H1 (cell line): ENCODE measurements at regions not wholly inside any gene's neighbourhood (a gene's known extent, or its start where the extent isn't known, plus 50 kb on each side); places are given as distances from the start of the nearest gene placed in this dataset.

ENCODE experiments used
- CTCF ChIA-PET: fragments of 300-600 bp; sonication (Branson Sonifier 250); formaldehyde crosslinking; loops from one replicate; lab custom pipeline; 2021; ENCODE audit not compliant: partially characterized antibody; lab: Charles Lee
- POLR2A ChIA-PET: fragments of 300-600 bp; sonication (Branson Sonifier 250); formaldehyde crosslinking; loops from one replicate; lab custom pipeline; 2021; ENCODE audit warnings: inconsistent platforms; ENCODE audit not compliant: partially characterized antibody; lab: Charles Lee
- DNase-seq, 2 experiments: peaks; one replicate each; pipeline versions ENCODE4 v3.0.0 to v3.0.0-alpha.2; 2010 to 2022; ENCODE audit warnings: low spot score in 2 of 2, low read depth in 1 of 2, mixed read lengths in 1 of 2
- FAIRE-seq: peaks from 2 replicates; lab custom pipeline; 2011; peaks lifted over from hg19 to GRCh38; lab: Jason Lieb, UNC
- H2AFZ ChIP-seq: 2 replicates; pipeline ENCODE4 v1.8.1; 2012; ENCODE audit warnings: low read length, inconsistent platforms
- H2AK5ac ChIP-seq: 2 replicates; pipeline ENCODE4 v1.6.1; 2013; ENCODE audit warnings: low read depth, low read length
- H2BK120ac ChIP-seq: replicated peaks from 2 replicates; pipeline ENCODE3; 2013; ENCODE audit warnings: low read depth, low read length, inconsistent platforms
- H2BK12ac ChIP-seq: 2 replicates; pipeline ENCODE4 v1.6.1; 2013; ENCODE audit warnings: low read depth, low read length
- H2BK15ac ChIP-seq: 2 replicates; pipeline ENCODE4 v1.6.1; 2013; ENCODE audit warnings: low read length
- H2BK20ac ChIP-seq: 2 replicates; pipeline ENCODE4 v1.6.1; 2013; ENCODE audit warnings: low read length
- H2BK5ac ChIP-seq: 2 replicates; pipeline ENCODE4 v1.6.1; 2013; ENCODE audit warnings: low read depth, low read length
- H3K14ac ChIP-seq: 2 replicates; pipeline ENCODE4 v1.6.1; 2013; ENCODE audit warnings: inconsistent platforms; ENCODE audit not compliant: insufficient read length
- H3K18ac ChIP-seq: 2 replicates; pipeline ENCODE4 v1.6.1; 2013; ENCODE audit warnings: low read length; ENCODE audit errors: extremely low read depth
- H3K23ac ChIP-seq: 2 replicates; pipeline ENCODE4 v1.6.1; 2013; ENCODE audit warnings: inconsistent platforms; ENCODE audit not compliant: insufficient read length
- H3K23me2 ChIP-seq: 2 replicates; pipeline ENCODE4 v1.6.1; 2013; ENCODE audit warnings: low read depth, low read length
- H3K27ac ChIP-seq: 2 replicates; pipeline ENCODE4 v1.6.1; 2011; ENCODE audit warnings: low read depth, low read length, inconsistent platforms
- H3K27me3 ChIP-seq, 4 experiments: replicated peaks in 1 of 4; 1 replicate in 1 of 4; 2 replicates in 3 of 4; pipeline versions ENCODE4 v1.6.1 to v1.8.1; 2011 to 2013; ENCODE audit warnings: low read length in 3 of 4, mild to moderate bottlenecking in 3 of 4, inconsistent platforms in 2 of 4, mixed read lengths in 2 of 4, moderate library complexity in 1 of 4; ENCODE audit not compliant: control insufficient read depth in 3 of 4, insufficient read depth in 3 of 4; ENCODE audit errors: extremely low read depth in 1 of 4
- H3K36me3 ChIP-seq, 4 experiments: 2 replicates each; pipeline versions ENCODE4 v1.6.1 to v1.8.1; 2011 to 2013; ENCODE audit warnings: mild to moderate bottlenecking in 4 of 4, low read length in 3 of 4, moderate library complexity in 2 of 4, control low read depth in 1 of 4, inconsistent platforms in 1 of 4; ENCODE audit not compliant: insufficient read depth in 4 of 4, control insufficient read depth in 2 of 4
- H3K4ac ChIP-seq: replicated peaks from 2 replicates; pipeline ENCODE3; 2013; ENCODE audit warnings: low read length, low read depth, mixed read lengths, inconsistent platforms; ENCODE audit not compliant: insufficient read length
- H3K4me1 ChIP-seq, 4 experiments: replicated peaks in 1 of 4; 1 replicate in 1 of 4; 2 replicates in 3 of 4; pipeline versions ENCODE4 v1.6.1 to v1.8.1; 2011 to 2013; ENCODE audit warnings: low read length in 3 of 4, inconsistent platforms in 2 of 4, mixed read lengths in 1 of 4; ENCODE audit not compliant: insufficient read depth in 4 of 4, control insufficient read depth in 3 of 4
- H3K4me2 ChIP-seq, 2 experiments: 2 replicates each; pipeline versions ENCODE4 v1.6.1 to v1.8.1; 2011 to 2013; ENCODE audit warnings: low read depth in 2 of 2, low read length in 2 of 2, control low read depth in 1 of 2, inconsistent platforms in 1 of 2, mild to moderate bottlenecking in 1 of 2; ENCODE audit not compliant: insufficient read depth in 1 of 2
- H3K4me3 ChIP-seq, 4 experiments: fragments of 200-600, 300-600 bp in 1 of 4; sonication (generic), shearing (Covaris generic), sonication (Bioruptor Twin) in 1 of 4; 2 replicates each; pipeline versions ENCODE4 v1.5.1 to v1.8.1; 2011 to 2016; ENCODE audit warnings: low read length in 4 of 4, low read depth in 3 of 4, control low read depth in 2 of 4, inconsistent platforms in 2 of 4, mild to moderate bottlenecking in 2 of 4, mixed read lengths in 1 of 4, moderate library complexity in 1 of 4; ENCODE audit not compliant: insufficient read depth in 2 of 4; ENCODE audit errors: extremely low read depth in 1 of 4
- H3K56ac ChIP-seq: replicated peaks from 2 replicates; pipeline ENCODE3; 2013; ENCODE audit warnings: low read depth, mild to moderate bottlenecking, mixed read lengths, low read length, inconsistent platforms; ENCODE audit not compliant: insufficient read length
- H3K79me1 ChIP-seq: 2 replicates; pipeline ENCODE4 v1.6.1; 2013; ENCODE audit warnings: low read depth, low read length, control low read depth
- H3K79me2 ChIP-seq, 2 experiments: 2 replicates each; pipeline versions ENCODE4 v1.6.1 to v1.8.1; 2012 to 2013; ENCODE audit warnings: low read length in 2 of 2, mild to moderate bottlenecking in 2 of 2, inconsistent platforms in 1 of 2; ENCODE audit not compliant: insufficient read depth in 2 of 2, control insufficient read depth in 1 of 2
- H3K9ac ChIP-seq, 4 experiments: replicated peaks in 1 of 4; 1 replicate in 1 of 4; 2 replicates in 3 of 4; pipeline versions ENCODE4 v1.6.1 to v1.8.1; 2011 to 2013; ENCODE audit warnings: low read depth in 3 of 4, low read length in 3 of 4, control low read depth in 2 of 4, mild to moderate bottlenecking in 2 of 4, moderate library complexity in 2 of 4, inconsistent platforms in 1 of 4; ENCODE audit errors: extremely low read depth in 1 of 4
- H3K9me3 ChIP-seq, 2 experiments: 2 replicates each; pipeline versions ENCODE4 v1.6.1 to v1.8.1; 2012 to 2013; ENCODE audit warnings: mild to moderate bottlenecking in 2 of 2, moderate library complexity in 2 of 2, control low read depth in 1 of 2, inconsistent platforms in 1 of 2, low read depth in 1 of 2, low read length in 1 of 2, mixed read lengths in 1 of 2; ENCODE audit not compliant: insufficient read depth in 2 of 2
- H4K20me1 ChIP-seq, 2 experiments: replicated peaks in 1 of 2; 2 replicates each; pipeline versions ENCODE3 to v1.8.1; 2011 to 2013; ENCODE audit warnings: inconsistent platforms in 2 of 2, low read length in 2 of 2, mild to moderate bottlenecking in 1 of 2; ENCODE audit not compliant: insufficient read depth in 2 of 2, control insufficient read depth in 1 of 2
- H4K5ac ChIP-seq: 2 replicates; pipeline ENCODE4 v1.6.1; 2013; ENCODE audit warnings: low read length, low read depth, mixed read lengths, inconsistent platforms; ENCODE audit not compliant: insufficient read length
- H4K8ac ChIP-seq: 2 replicates; pipeline ENCODE4 v1.8.0; 2013; ENCODE audit warnings: mild to moderate bottlenecking, moderate library complexity, low read length, inconsistent platforms; ENCODE audit not compliant: insufficient read depth; ENCODE audit errors: extremely low read depth
- H4K91ac ChIP-seq: replicated peaks from 2 replicates; pipeline ENCODE3; 2013; ENCODE audit warnings: low read length, mixed read lengths, inconsistent platforms; ENCODE audit not compliant: insufficient read length
- EZH2 ChIP-seq: fragments of 200-600 bp; sonication (generic); IDR thresholded peaks from 2 replicates; pipeline ENCODE4 v1.7.1; 2012; ENCODE audit warnings: low read depth, mild to moderate bottlenecking, moderate library complexity, low read length, inconsistent platforms; ENCODE audit not compliant: severe bottlenecking
- JUN ChIP-seq: IDR thresholded peaks from 2 replicates; pipeline ENCODE4 v1.6.1; 2011; ENCODE audit warnings: low read depth, mild to moderate bottlenecking, improper control_type of control experiment, low read length
- SRF ChIP-seq: IDR thresholded peaks from 2 replicates; pipeline ENCODE4 v1.6.1; 2011; ENCODE audit warnings: mild to moderate bottlenecking, low read depth, low read length, moderate library complexity

DNA sequence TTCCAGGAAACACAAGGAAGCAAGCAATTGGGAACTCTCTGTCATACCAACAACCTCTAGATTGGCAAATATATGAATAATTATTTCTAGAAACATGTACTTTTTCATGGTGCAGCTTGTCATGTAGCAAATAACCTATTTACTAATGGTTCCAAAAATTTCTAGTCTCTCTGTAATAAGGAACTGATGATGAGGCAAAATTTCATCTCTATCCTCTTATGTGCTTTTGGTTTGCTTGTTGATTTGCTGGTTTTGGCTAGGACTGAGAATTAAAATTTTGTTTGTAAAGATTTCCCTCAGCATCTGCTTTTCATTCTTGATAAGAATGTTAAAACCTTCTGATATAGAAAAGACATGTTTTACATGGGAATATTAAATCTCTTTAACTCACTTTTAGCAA is 123.2 kb upstream of the UFM1 start:
- no peak overlapping the region for H2AK5ac ChIP-seq
- no peak overlapping the region for H2BK5ac ChIP-seq
- ChIA-PET POLR2A (no interaction called here), CTCF (interaction anchor here (0.6 to 1.7 kb wide), 4 partner anchors 10 to 356 kb away, joined by 3 read pairs; no protein-coding TSS in a partner anchor)
- no peak overlapping the region for H2BK120ac ChIP-seq
- no peaks in the 10 kb centered on the region for H4K20me1 ChIP-seq
- no peak overlapping the region for H3K4ac ChIP-seq
- no peak for FAIRE-seq
- H3K4me3 ChIP-seq: no peak overlapping the region
- H3K14ac ChIP-seq: no peak overlapping the region
- H3K9me3 ChIP-seq: no peaks in the 10 kb centered on the region
- H4K91ac ChIP-seq: no peak overlapping the region
- H3K18ac ChIP-seq: no peak overlapping the region
- H2AFZ ChIP-seq: no peak overlapping the region
- H3K36me3 ChIP-seq: no peaks in the 10 kb centered on the region
- H4K8ac ChIP-seq: no peak overlapping the region
- H3K27me3 ChIP-seq: no peaks in the 10 kb centered on the region
- H3K4me2 ChIP-seq: no peak overlapping the region
- H2BK20ac ChIP-seq: no peak overlapping the region
- H4K5ac ChIP-seq: no peak overlapping the region
- H2BK15ac ChIP-seq: no peak overlapping the region
- H3K23me2 ChIP-seq: no peaks in the 10 kb centered on the region
- DNase-seq: no peak
- no peak overlapping the region for H3K9ac ChIP-seq
- H3K79me1 ChIP-seq: no peaks in the 10 kb centered on the region
- no peak overlapping the region for H3K27ac ChIP-seq
- no peak for TF ChIP-seq EZH2
- no peak for TF ChIP-seq SRF
- no peak for TF ChIP-seq JUN
- H3K23ac ChIP-seq: no peak overlapping the region
- no peaks in the 10 kb centered on the region for H3K79me2 ChIP-seq
- H3K4me1 ChIP-seq: no peaks in the 10 kb centered on the region
- no peak overlapping the region for H2BK12ac ChIP-seq
- H3K56ac ChIP-seq: no peak overlapping the region
